Thyroid gland (tissue), 4 donors: ENCODE measurements at regions not wholly inside any gene's neighbourhood (a gene's known extent, or its start where the extent isn't known, plus 50 kb on each side); places are given as distances from the start of the nearest gene placed in this dataset.

ENCODE experiments used
- POLR2A ChIP-seq, 2 donors: fragments of 450-650 bp; IDR thresholded peaks; one replicate each; pipeline ENCODE4 v1.6.1; 2017; ENCODE audit warnings: antibody characterized with exemption in 2 of 2, mild to moderate bottlenecking in 2 of 2, moderate library complexity in 1 of 2
- TF ChIP-seq, protein P1 (sequence below), 6 experiments: fragments of 200-600 bp in 3 of 6; fragments of 450-650 bp in 3 of 6; sonication (generic) in 3 of 6; IDR thresholded peaks; one replicate each; pipeline ENCODE4 v1.5.1; 2016 to 2019; ENCODE audit warnings: antibody characterized with exemption in 6 of 6, mild to moderate bottlenecking in 2 of 6, inconsistent platforms in 1 of 6, moderate library complexity in 1 of 6

GRCh38 chr18:27797484-27797883, 379.4 kb downstream of the CDH2 start:
- TF ChIP-seq, protein P1, sequence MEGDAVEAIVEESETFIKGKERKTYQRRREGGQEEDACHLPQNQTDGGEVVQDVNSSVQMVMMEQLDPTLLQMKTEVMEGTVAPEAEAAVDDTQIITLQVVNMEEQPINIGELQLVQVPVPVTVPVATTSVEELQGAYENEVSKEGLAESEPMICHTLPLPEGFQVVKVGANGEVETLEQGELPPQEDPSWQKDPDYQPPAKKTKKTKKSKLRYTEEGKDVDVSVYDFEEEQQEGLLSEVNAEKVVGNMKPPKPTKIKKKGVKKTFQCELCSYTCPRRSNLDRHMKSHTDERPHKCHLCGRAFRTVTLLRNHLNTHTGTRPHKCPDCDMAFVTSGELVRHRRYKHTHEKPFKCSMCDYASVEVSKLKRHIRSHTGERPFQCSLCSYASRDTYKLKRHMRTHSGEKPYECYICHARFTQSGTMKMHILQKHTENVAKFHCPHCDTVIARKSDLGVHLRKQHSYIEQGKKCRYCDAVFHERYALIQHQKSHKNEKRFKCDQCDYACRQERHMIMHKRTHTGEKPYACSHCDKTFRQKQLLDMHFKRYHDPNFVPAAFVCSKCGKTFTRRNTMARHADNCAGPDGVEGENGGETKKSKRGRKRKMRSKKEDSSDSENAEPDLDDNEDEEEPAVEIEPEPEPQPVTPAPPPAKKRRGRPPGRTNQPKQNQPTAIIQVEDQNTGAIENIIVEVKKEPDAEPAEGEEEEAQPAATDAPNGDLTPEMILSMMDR (IDR thresholded peaks at IDR 0.05) = no peak
- TF ChIP-seq POLR2A (IDR thresholded peaks at IDR 0.05) = no peak
